ENCODE measurements at regions not wholly inside any gene's neighbourhood (a gene's known extent, or its start where the extent isn't known, plus 50 kb on each side); places are given as distances from the start of the nearest gene placed in this dataset.

DNA sequence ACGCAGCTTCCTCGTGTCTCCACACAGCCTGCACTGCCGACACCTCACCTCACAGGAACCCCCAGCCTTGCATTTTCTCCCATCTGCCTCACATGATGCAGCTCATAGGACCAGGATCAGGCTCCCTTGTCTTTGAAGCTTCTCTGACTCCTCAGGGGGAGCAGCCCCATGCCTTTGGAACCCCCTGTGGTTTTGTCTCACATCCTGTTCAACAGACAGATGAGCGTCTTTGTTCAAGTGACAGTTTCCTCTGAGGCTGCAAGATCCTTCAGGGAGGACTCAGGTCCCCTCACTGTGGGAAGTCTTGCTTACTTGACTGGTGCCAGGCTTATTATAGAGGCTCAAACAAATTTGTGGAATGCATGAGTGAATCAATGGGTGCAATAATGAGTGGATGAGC is 667.1 kb downstream of the INHBA start:
- TF ChIP-seq, protein P1, sequence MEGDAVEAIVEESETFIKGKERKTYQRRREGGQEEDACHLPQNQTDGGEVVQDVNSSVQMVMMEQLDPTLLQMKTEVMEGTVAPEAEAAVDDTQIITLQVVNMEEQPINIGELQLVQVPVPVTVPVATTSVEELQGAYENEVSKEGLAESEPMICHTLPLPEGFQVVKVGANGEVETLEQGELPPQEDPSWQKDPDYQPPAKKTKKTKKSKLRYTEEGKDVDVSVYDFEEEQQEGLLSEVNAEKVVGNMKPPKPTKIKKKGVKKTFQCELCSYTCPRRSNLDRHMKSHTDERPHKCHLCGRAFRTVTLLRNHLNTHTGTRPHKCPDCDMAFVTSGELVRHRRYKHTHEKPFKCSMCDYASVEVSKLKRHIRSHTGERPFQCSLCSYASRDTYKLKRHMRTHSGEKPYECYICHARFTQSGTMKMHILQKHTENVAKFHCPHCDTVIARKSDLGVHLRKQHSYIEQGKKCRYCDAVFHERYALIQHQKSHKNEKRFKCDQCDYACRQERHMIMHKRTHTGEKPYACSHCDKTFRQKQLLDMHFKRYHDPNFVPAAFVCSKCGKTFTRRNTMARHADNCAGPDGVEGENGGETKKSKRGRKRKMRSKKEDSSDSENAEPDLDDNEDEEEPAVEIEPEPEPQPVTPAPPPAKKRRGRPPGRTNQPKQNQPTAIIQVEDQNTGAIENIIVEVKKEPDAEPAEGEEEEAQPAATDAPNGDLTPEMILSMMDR (conservative IDR thresholded peaks at IDR 0.05; ENCODE audit: low read length), result no peak
- TF ChIP-seq EZH2phosphoT487 (IDR thresholded peaks at IDR 0.05; ENCODE audit: borderline replicate concordance), result no peak
